NCI-H2171 treated with DMSO at 0.1 percent for 48 hours (cell line): ENCODE measurements at regions not wholly inside any gene's neighbourhood (a gene's known extent, or its start where the extent isn't known, plus 50 kb on each side); places are given as distances from the start of the nearest gene placed in this dataset.

Experiments used
- DNase-seq: peaks from one replicate; lab custom pipeline; 2025; lab: John Stamatoyannopoulos, UW

GRCh38 chr17:33640629-33641028 lies 347.5 kb upstream of the ASIC2 start:
- no peak for DNase-seq

GRCh38 chr17:33642002-33642401 lies 348.9 kb upstream of the ASIC2 start:
- DNase-seq = no peak

- no peak for DNase-seq
Observed at GRCh38 chr17:33647956-33648355, 354.9 kb upstream of the ASIC2 start.

- no peak for DNase-seq
Observed at GRCh38 chr17:33650304-33650703, 357.2 kb upstream of the ASIC2 start.

GRCh38 chr17:33651686-33652085 lies 358.6 kb upstream of the ASIC2 start:
- no peak for DNase-seq

GRCh38 chr17:33652731-33653398 lies 359.8 kb upstream of the ASIC2 start:
- no peak for DNase-seq

GRCh38 chr17:33653399-33653788 lies 360.3 kb upstream of the ASIC2 start:
- no peak for DNase-seq

GRCh38 chr17:33657181-33657580 lies 364.1 kb upstream of the ASIC2 start:
- no peak for DNase-seq

GRCh38 chr17:33661975-33662374 lies 368.9 kb upstream of the ASIC2 start:
- no peak for DNase-seq

- no peak for DNase-seq
Observed at GRCh38 chr17:33664116-33664840, 371.2 kb upstream of the ASIC2 start.

- no peak for DNase-seq
Observed at GRCh38 chr17:33667052-33667509, 374.0 kb upstream of the ASIC2 start.

- no peak for DNase-seq
Observed at GRCh38 chr17:33667671-33668070, 374.6 kb upstream of the ASIC2 start.

- DNase-seq = no peak
Observed at GRCh38 chr17:33668516-33668915, 375.4 kb upstream of the ASIC2 start.

- DNase-seq = no peak
Observed at GRCh38 chr17:33671491-33671890, 378.4 kb upstream of the ASIC2 start.

GRCh38 chr17:33674685-33675084 lies 381.6 kb upstream of the ASIC2 start:
- DNase-seq = peak; percentile 10

- DNase-seq = no peak
Observed at GRCh38 chr17:33676444-33676843, 383.3 kb upstream of the ASIC2 start.

GRCh38 chr17:33679595-33679994 lies 386.5 kb upstream of the ASIC2 start:
- no peak for DNase-seq

- no peak for DNase-seq
Observed at GRCh38 chr17:33680472-33680871, 387.4 kb upstream of the ASIC2 start.

- no peak for DNase-seq
Observed at GRCh38 chr17:33682599-33682998, 389.5 kb upstream of the ASIC2 start.

GRCh38 chr17:33684735-33685134 lies 391.6 kb upstream of the ASIC2 start:
- no peak for DNase-seq

- no peak for DNase-seq
Observed at GRCh38 chr17:33686171-33686570, 393.1 kb upstream of the ASIC2 start.

- DNase-seq = no peak
Observed at GRCh38 chr17:33687831-33688230, 394.7 kb upstream of the ASIC2 start.

GRCh38 chr17:33688771-33689170 lies 395.7 kb upstream of the ASIC2 start:
- no peak for DNase-seq

GRCh38 chr17:33689725-33690124 lies 396.6 kb upstream of the ASIC2 start:
- DNase-seq = no peak
